ENCODE measurements at regions not wholly inside any gene's neighbourhood (a gene's known extent, or its start where the extent isn't known, plus 50 kb on each side); places are given as distances from the start of the nearest gene placed in this dataset.
A peak's percentile ranks its signal among the peaks of the same experiment; 100 is the strongest.

- FAIRE-seq (no peak), DNase-seq (peak in 1 of 5 donors; percentile 3)
- Histone ChIP-seq H3K9me3 (ENCODE audit: control insufficient read depth in 2 of 3, insufficient read depth in 1 of 3, low read length in 3 of 3) (no peaks in the 10 kb centered on the region), H3K4me1 (ENCODE audit: control insufficient read depth in 2 of 3, insufficient read depth in 2 of 3, low read depth in 1 of 3, low read length in 3 of 3) (no peaks in the 10 kb centered on the region), H3K27ac (ENCODE audit: low read depth in 2 of 2, low read length in 2 of 2) (no peak overlapping the region), H3K4me3 (ENCODE audit: low read length in 3 of 3) (no peak overlapping the region), H3K36me3 (ENCODE audit: control insufficient read depth in 2 of 3, insufficient read depth in 3 of 3, low read length in 3 of 3) (no peaks in the 10 kb centered on the region), H3K27me3 (ENCODE audit: control insufficient read depth, insufficient read depth, low read length) (no peaks in the 10 kb centered on the region), H3K9ac (ENCODE audit: low read length in 3 of 3) (no peak overlapping the region)
- TF ChIP-seq CTCF (IDR thresholded peaks at IDR 0.05; ENCODE audit: borderline replicate concordance, extremely low read depth, insufficient read depth) = no peak
- intact Hi-C loops (cut with DNase I) = no loop called here
These were observed 338.4 kb downstream of the GLRX3 start for GRCh38 chr10:130474591-130474990.

- intact Hi-C loops (cut with DNase I) = no loop called here
- TF ChIP-seq CTCF (IDR thresholded peaks at IDR 0.05; ENCODE audit: borderline replicate concordance, extremely low read depth, insufficient read depth) = no peak
- Histone ChIP-seq H3K4me3 (ENCODE audit: low read length in 3 of 3) (no peak overlapping the region), H3K27me3 (ENCODE audit: control insufficient read depth, insufficient read depth, low read length) (no peaks in the 10 kb centered on the region), H3K4me1 (ENCODE audit: control insufficient read depth in 2 of 3, insufficient read depth in 2 of 3, low read depth in 1 of 3, low read length in 3 of 3) (no peaks in the 10 kb centered on the region), H3K9me3 (ENCODE audit: control insufficient read depth in 2 of 3, insufficient read depth in 1 of 3, low read length in 3 of 3) (no peaks in the 10 kb centered on the region), H3K36me3 (ENCODE audit: control insufficient read depth in 2 of 3, insufficient read depth in 3 of 3, low read length in 3 of 3) (no peaks in the 10 kb centered on the region), H3K9ac (ENCODE audit: low read length in 3 of 3) (no peak overlapping the region), H3K27ac (ENCODE audit: low read depth in 2 of 2, low read length in 2 of 2) (no peak overlapping the region)
- DNase-seq (peak in 2 of 5 donors; percentile 6 to 35), FAIRE-seq (no peak)
These were observed 341.2 kb downstream of the GLRX3 start for GRCh38 chr10:130477360-130477759.

GRCh38 chr10:130479146-130479545 is 343.0 kb downstream of the GLRX3 start:
- no peak overlapping the region for H3K9ac ChIP-seq (ENCODE audit: low read length in 3 of 3)
- H3K9me3 ChIP-seq (ENCODE audit: control insufficient read depth in 2 of 3, insufficient read depth in 1 of 3, low read length in 3 of 3) = no peaks in the 10 kb centered on the region
- no peak for TF ChIP-seq CTCF (IDR thresholded peaks at IDR 0.05; ENCODE audit: borderline replicate concordance, extremely low read depth, insufficient read depth)
- H3K36me3 ChIP-seq (ENCODE audit: control insufficient read depth in 2 of 3, insufficient read depth in 3 of 3, low read length in 3 of 3) = no peaks in the 10 kb centered on the region
- H3K27ac ChIP-seq (ENCODE audit: low read depth in 2 of 2, low read length in 2 of 2) = no peak overlapping the region
- H3K4me1 ChIP-seq (ENCODE audit: control insufficient read depth in 2 of 3, insufficient read depth in 2 of 3, low read depth in 1 of 3, low read length in 3 of 3) = no peaks in the 10 kb centered on the region
- no peak overlapping the region for H3K4me3 ChIP-seq (ENCODE audit: low read length in 3 of 3)
- no peaks in the 10 kb centered on the region for H3K27me3 ChIP-seq (ENCODE audit: control insufficient read depth, insufficient read depth, low read length)
- DNase-seq (peak in 1 of 5 donors; percentile 31), FAIRE-seq (no peak)
- intact Hi-C loops (cut with DNase I) = no loop called here

- DNase-seq (no peak), FAIRE-seq (no peak)
- Histone ChIP-seq H3K9me3 (ENCODE audit: control insufficient read depth in 2 of 3, insufficient read depth in 1 of 3, low read length in 3 of 3) (no peaks in the 10 kb centered on the region), H3K27me3 (ENCODE audit: control insufficient read depth, insufficient read depth, low read length) (no peaks in the 10 kb centered on the region), H3K4me1 (ENCODE audit: control insufficient read depth in 2 of 3, insufficient read depth in 2 of 3, low read depth in 1 of 3, low read length in 3 of 3) (no peaks in the 10 kb centered on the region), H3K27ac (ENCODE audit: low read depth in 2 of 2, low read length in 2 of 2) (no peak overlapping the region), H3K36me3 (ENCODE audit: control insufficient read depth in 2 of 3, insufficient read depth in 3 of 3, low read length in 3 of 3) (no peaks in the 10 kb centered on the region), H3K4me3 (ENCODE audit: low read length in 3 of 3) (no peak overlapping the region), H3K9ac (ENCODE audit: low read length in 3 of 3) (no peak overlapping the region)
- TF ChIP-seq CTCF (IDR thresholded peaks at IDR 0.05; ENCODE audit: borderline replicate concordance, extremely low read depth, insufficient read depth) = no peak
- intact Hi-C loops (cut with DNase I) = no loop called here
These were observed 343.7 kb downstream of the GLRX3 start for GRCh38 chr10:130479926-130480325.
